Ectodermal cell (in vitro differentiated cells): ENCODE measurements at regions not wholly inside any gene's neighbourhood (a gene's known extent, or its start where the extent isn't known, plus 50 kb on each side); places are given as distances from the start of the nearest gene placed in this dataset.
"Not testable (repeated sequence)": the region's sequence is repeated elsewhere in the genome, so short reads cannot be mapped to it uniquely, and the experiment has no call there.

Experiments used
- H3K27ac ChIP-seq: 2 replicates; pipeline ENCODE4 v1.7.0; 2013; ENCODE audit warnings: mild to moderate bottlenecking, low read depth, low read length; ENCODE audit not compliant: insufficient read depth, poor library complexity, severe bottlenecking
- H3K27me3 ChIP-seq: 2 replicates; pipeline ENCODE4 v1.7.0; 2013; ENCODE audit warnings: mild to moderate bottlenecking, low read length; ENCODE audit not compliant: insufficient read depth, control insufficient read depth, poor library complexity, severe bottlenecking
- H3K36me3 ChIP-seq: one replicate; pipeline ENCODE4 v1.7.0; 2013; ENCODE audit warnings: low read length; ENCODE audit not compliant: control insufficient read depth, insufficient read depth
- H3K4me1 ChIP-seq: one replicate; pipeline ENCODE4 v1.7.0; 2013; ENCODE audit warnings: low read length; ENCODE audit not compliant: control insufficient read depth, insufficient read depth
- H3K4me3 ChIP-seq: 2 replicates; pipeline ENCODE4 v1.7.0; 2013; ENCODE audit warnings: low read depth, low read length, control low read depth; ENCODE audit not compliant: insufficient read depth
- H3K9me3 ChIP-seq: 2 replicates; pipeline ENCODE4 v1.7.0; 2013; ENCODE audit warnings: mild to moderate bottlenecking, low read length, moderate library complexity; ENCODE audit not compliant: control insufficient read depth
- WGBS, 2 experiments: methylation state at CpG; one replicate each; pipeline ENCODE4 v1.1.7; 2013; ENCODE audit warnings: missing lambda C conversion rate in 2 of 2; 5-methylcytosine and 5-hydroxymethylcytosine counted together

DNA sequence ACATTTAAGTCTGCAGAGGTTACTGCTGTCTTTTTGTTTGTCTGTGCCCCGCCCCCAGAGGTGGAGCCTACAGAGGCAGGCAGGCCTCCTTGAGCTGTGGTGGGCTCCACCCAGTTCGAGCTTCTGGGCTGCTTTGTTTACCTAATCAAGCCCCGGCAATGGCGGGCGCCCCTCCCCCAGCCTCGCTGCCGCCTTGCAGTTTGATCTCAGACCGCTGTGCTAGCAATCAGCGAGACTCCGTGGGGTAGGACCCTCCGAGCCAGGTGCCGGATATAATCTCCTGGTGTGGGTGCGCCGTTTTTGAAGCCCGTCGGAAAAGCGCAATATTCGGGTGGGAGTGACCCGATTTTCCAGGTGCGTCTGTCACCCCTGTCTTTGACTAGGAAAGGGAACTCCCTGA, 102.4 kb upstream of the GMNC start:
- not testable (repeated sequence) for H3K9me3 ChIP-seq, H3K4me3 ChIP-seq, H3K27ac ChIP-seq, H3K4me1 ChIP-seq, H3K27me3 ChIP-seq, H3K36me3 ChIP-seq
- 31 to 34% methylated on average over 18 to 20 of the region's 20 CpGs for WGBS, 2 experiments

DNA sequence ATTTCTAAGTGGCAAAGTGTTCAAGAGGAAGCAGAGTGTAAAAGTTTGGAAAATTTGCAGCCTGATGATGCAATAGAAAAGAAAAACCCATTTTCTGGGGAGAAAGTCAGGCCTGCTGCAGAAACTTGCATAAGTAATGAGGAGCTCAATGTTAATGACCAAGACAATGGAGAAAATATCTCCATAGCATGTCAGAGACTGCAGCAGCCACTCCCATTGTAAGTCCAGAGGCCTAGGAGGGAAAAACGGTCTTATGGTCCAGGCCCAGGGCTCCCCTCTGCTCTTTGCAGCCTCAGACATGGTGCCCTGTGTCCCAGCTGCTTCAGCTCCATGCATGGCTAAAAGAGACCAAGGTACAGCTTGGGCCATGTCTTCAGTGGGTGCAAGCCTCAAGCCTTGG, 96.6 kb upstream of the GMNC start:
- no peaks in the 10 kb centered on the region for H3K4me1 ChIP-seq
- no peak overlapping the region for H3K4me3 ChIP-seq

DNA sequence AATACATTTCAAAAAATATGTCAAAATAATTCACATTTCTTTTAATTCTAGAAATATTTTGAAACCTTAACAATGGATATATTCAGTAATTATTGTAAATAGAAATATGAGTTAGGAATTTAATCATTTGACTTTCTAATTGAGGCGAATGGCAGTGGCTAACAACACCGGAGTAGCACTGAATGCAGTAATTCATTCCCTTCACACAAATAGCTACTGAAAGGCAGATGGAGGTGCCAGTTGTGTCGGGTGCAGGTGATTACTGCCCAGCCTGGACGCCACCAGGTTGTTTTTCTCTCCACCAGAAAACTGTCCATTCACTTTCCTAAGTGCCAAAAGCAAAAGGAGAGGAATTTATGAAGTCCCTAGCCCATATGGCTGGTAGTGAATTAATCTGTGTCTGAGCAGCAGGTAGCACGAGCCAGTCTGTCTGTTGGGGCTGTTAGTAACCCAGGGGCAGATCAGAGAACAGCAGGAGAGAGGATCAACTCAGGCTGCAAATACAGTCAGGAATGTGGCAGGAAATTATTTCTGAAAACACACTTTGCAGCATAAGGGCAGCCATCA, 79.3 kb upstream of the GMNC start:
- 57 to 62% methylated on average over 5 of the region's 5 CpGs for WGBS, 2 experiments
- H3K4me3 ChIP-seq: no peak overlapping the region
- no peaks in the 10 kb centered on the region for H3K27me3 ChIP-seq
- no peaks in the 10 kb centered on the region for H3K36me3 ChIP-seq
- no peak overlapping the region for H3K27ac ChIP-seq
- H3K4me1 ChIP-seq: peaks cover 7% of the 10 kb centered on the region
- H3K9me3 ChIP-seq: no peaks in the 10 kb centered on the region

More for the DNA sequence above, 96.6 kb upstream of the GMNC start:
- no peak overlapping the region for H3K27ac ChIP-seq
- no peaks in the 10 kb centered on the region for H3K9me3 ChIP-seq
- no peaks in the 10 kb centered on the region for H3K36me3 ChIP-seq
- WGBS, 2 experiments: 73 to 86% methylated on average over 1 of the region's 1 CpG
- no peaks in the 10 kb centered on the region for H3K27me3 ChIP-seq

DNA sequence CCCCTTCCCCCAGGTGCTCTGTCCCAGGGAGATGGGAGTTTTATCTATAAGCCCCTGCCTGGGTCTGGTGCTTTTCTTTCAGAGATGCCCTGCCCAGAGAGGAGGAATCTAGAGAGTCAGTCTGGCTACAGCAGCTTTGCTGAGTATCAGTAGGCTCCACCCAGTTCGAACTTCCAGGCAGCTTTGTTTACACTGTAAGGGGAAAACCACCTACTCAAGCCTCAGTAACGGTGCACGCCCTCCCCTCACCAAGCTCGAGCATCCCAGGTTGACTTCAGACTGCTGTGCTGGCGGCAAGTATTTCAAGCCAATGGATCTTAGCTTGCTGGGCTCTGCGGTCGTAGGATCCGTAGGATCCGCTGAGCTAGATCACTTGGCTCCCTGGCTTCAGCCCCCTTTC, 72.1 kb upstream of the GMNC start:
- not testable (repeated sequence) for H3K36me3 ChIP-seq, H3K27ac ChIP-seq, H3K4me1 ChIP-seq, H3K4me3 ChIP-seq, H3K27me3 ChIP-seq, H3K9me3 ChIP-seq
- WGBS, 2 experiments: 68 to 72% methylated on average over 9 of the region's 9 CpGs

GRCh38 chr3:190926619-190927018, 64.1 kb upstream of the GMNC start:
- 61 to 63% methylated on average over 3 of the region's 3 CpGs for WGBS, 2 experiments
- Histone ChIP-seq H3K27me3 (no peaks in the 10 kb centered on the region), H3K27ac (no peak overlapping the region), H3K4me1 (no peaks in the 10 kb centered on the region), H3K4me3 (no peak overlapping the region), H3K36me3 (no peaks in the 10 kb centered on the region), H3K9me3 (no peaks in the 10 kb centered on the region)

- no peak overlapping the region for H3K27ac ChIP-seq
- 75 to 80% methylated on average over 4 to 5 of the region's 5 CpGs for WGBS, 2 experiments
- no peaks in the 10 kb centered on the region for H3K27me3 ChIP-seq
- H3K4me3 ChIP-seq: no peak overlapping the region
- H3K9me3 ChIP-seq: no peaks in the 10 kb centered on the region
- peaks cover 7% of the 10 kb centered on the region for H3K4me1 ChIP-seq
- no peaks in the 10 kb centered on the region for H3K36me3 ChIP-seq
These were observed 50.2 kb upstream of the GMNC start for GRCh38 chr3:190912736-190913135.
